SH-SY5Y (cell line): ENCODE measurements at regions not wholly inside any gene's neighbourhood (a gene's known extent, or its start where the extent isn't known, plus 50 kb on each side); places are given as distances from the start of the nearest gene placed in this dataset.

Source experiments
- GATA2 ChIP-seq: IDR thresholded peaks from 2 replicates; pipeline ENCODE4 v1.6.1; 2011; ENCODE audit warnings: mild to moderate bottlenecking, low read depth, low read length
- GATA3 ChIP-seq: IDR thresholded peaks from 2 replicates; pipeline ENCODE4 v1.6.1; 2011; ENCODE audit warnings: low read depth, mild to moderate bottlenecking, low read length, moderate library complexity

DNA sequence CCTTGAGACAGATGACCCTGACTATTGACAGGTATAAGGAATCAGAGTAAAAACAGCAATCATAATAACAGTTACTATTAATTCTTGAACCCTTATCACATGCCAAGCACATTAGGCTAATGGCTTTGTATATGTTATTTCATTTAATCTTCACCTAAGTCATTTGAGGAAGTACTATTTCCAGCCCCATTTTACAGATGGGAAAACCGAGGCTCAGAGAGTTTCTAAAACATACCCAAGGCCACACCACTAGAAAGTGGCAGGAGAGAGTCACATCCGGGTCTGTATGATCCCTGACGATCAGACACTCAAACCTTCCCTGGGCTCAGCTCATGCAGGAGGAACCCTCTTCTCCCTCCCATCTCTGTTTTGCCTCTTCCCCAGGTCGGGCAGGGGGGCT is 209.5 kb downstream of the RBM19 start:
- TF ChIP-seq GATA2, result no peak
- TF ChIP-seq GATA3, result no peak
